ENCODE measurements at regions not wholly inside any gene's neighbourhood (a gene's known extent, or its start where the extent isn't known, plus 50 kb on each side); places are given as distances from the start of the nearest gene placed in this dataset.

DNA sequence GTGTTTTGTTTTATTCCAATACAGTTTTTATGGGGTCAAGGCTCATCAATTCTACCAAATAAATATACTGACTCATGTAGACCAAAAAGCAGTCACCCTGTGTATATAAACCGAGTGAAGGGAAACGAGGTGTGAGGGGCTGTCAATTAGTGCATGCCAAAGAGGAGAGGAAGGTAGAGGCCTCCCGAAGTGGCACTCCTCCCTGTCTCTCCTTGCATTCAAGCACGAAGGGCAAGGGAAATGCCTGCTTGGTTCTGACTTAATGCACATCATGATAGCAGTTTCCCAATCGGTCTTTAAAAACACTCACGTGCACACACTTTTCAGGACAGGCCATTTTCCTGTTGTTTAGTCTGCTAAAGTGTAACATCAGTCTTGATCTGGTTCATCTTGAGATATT lies 125.6 kb upstream of the SLCO6A1 start:
- Histone ChIP-seq H2AFZ (no peak overlapping the region), H3K4me2 (no peak overlapping the region)
- ATAC-seq: no peak

DNA sequence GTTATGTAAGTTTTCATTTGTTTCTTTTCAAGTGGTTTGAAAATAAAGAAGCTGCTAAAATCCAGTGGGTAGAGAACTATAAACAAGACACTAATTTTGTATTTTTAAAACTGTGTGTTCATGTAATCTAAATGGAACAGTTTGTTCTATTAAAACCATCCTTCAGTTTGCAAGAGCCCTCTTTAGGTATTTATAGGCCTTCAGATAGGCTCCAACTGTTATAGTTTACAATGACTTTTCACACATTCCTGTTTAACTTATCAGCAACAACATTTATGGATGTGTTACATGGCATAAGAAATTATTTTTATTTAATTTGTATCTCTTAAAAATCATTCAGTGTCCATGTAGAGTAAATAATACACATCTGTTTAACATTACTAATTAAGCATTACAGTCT lies 126.7 kb upstream of the SLCO6A1 start:
- no peaks in the 10 kb centered on the region for H3K27me3 ChIP-seq (ENCODE audit: insufficient read depth)
- no peaks in the 10 kb centered on the region for H3K79me2 ChIP-seq (replicated peaks; ENCODE audit: insufficient read depth)
- no peak for TF ChIP-seq NANOG (IDR thresholded peaks at IDR 0.05; ENCODE audit: borderline replicate concordance)
- TF ChIP-seq ZNF114 (CRISPR knock-in tag; IDR thresholded peaks at IDR 0.05): no peak
- TF ChIP-seq EZH2 (IDR thresholded peaks at IDR 0.05; ENCODE audit: low read depth, unreplicated experiment): no peak
- TF ChIP-seq, protein P1, sequence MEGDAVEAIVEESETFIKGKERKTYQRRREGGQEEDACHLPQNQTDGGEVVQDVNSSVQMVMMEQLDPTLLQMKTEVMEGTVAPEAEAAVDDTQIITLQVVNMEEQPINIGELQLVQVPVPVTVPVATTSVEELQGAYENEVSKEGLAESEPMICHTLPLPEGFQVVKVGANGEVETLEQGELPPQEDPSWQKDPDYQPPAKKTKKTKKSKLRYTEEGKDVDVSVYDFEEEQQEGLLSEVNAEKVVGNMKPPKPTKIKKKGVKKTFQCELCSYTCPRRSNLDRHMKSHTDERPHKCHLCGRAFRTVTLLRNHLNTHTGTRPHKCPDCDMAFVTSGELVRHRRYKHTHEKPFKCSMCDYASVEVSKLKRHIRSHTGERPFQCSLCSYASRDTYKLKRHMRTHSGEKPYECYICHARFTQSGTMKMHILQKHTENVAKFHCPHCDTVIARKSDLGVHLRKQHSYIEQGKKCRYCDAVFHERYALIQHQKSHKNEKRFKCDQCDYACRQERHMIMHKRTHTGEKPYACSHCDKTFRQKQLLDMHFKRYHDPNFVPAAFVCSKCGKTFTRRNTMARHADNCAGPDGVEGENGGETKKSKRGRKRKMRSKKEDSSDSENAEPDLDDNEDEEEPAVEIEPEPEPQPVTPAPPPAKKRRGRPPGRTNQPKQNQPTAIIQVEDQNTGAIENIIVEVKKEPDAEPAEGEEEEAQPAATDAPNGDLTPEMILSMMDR (conservative IDR thresholded peaks at IDR 0.05; ENCODE audit: low read depth in 2 of 2): no peak
- no peak overlapping the region for H3K4me3 ChIP-seq
- Mint-ChIP-seq H3K9me3 (no peaks in the 10 kb centered on the region), H3K27ac (no peak overlapping the region), H3K27me3 (ENCODE audit: insufficient read depth, low read depth, poor library complexity) (peaks cover 5% of the 10 kb centered on the region), H3K4me1 (no peaks in the 10 kb centered on the region; the same call in 2 of the 3 replicates), H3K4me3 (no peak overlapping the region), H3K36me3 (ENCODE audit: low read depth) (no peaks in the 10 kb centered on the region)
- H2AFZ ChIP-seq: no peak overlapping the region
- no peak overlapping the region for H3K4me2 ChIP-seq
- H3F3A ChIP-seq (replicated peaks; ENCODE audit: low read depth): no peaks in the 10 kb centered on the region
- no peak for ATAC-seq
- H3K4me1 ChIP-seq (ENCODE audit: insufficient read depth): no peaks in the 10 kb centered on the region
- no peak for DNase-seq (ENCODE audit: low spot score)
- no peak overlapping the region for H3K27ac ChIP-seq (ENCODE audit: low read depth)
- no peaks in the 10 kb centered on the region for H3K36me3 ChIP-seq (ENCODE audit: insufficient read depth)
- no peaks in the 10 kb centered on the region for H4K20me1 ChIP-seq (replicated peaks; ENCODE audit: insufficient read depth)
- no peaks in the 10 kb centered on the region for H3K9me2 ChIP-seq (ENCODE audit: insufficient read depth)

More for the DNA sequence above, 125.6 kb upstream of the SLCO6A1 start:
- Mint-ChIP-seq H3K27ac (no peak overlapping the region), H3K4me3 (no peak overlapping the region), H3K36me3 (ENCODE audit: low read depth) (no peaks in the 10 kb centered on the region), H3K27me3 (ENCODE audit: insufficient read depth, low read depth, poor library complexity) (peaks cover 5% of the 10 kb centered on the region), H3K9me3 (no peaks in the 10 kb centered on the region), H3K4me1 (no peaks in the 10 kb centered on the region; the same call in 2 of the 3 replicates)
- Histone ChIP-seq H3K27ac (ENCODE audit: low read depth) (no peak overlapping the region), H3K79me2 (replicated peaks; ENCODE audit: insufficient read depth) (no peaks in the 10 kb centered on the region), H3F3A (replicated peaks; ENCODE audit: low read depth) (no peaks in the 10 kb centered on the region), H3K27me3 (ENCODE audit: insufficient read depth) (no peaks in the 10 kb centered on the region), H3K9me2 (ENCODE audit: insufficient read depth) (no peaks in the 10 kb centered on the region), H4K20me1 (replicated peaks; ENCODE audit: insufficient read depth) (no peaks in the 10 kb centered on the region), H3K4me3 (no peak overlapping the region), H3K4me1 (ENCODE audit: insufficient read depth) (no peaks in the 10 kb centered on the region), H3K36me3 (ENCODE audit: insufficient read depth) (no peaks in the 10 kb centered on the region)
- DNase-seq (ENCODE audit: low spot score): no peak
- no peak for TF ChIP-seq POLR2AphosphoS5 (IDR thresholded peaks at IDR 0.05; ENCODE audit: low read depth)

DNA sequence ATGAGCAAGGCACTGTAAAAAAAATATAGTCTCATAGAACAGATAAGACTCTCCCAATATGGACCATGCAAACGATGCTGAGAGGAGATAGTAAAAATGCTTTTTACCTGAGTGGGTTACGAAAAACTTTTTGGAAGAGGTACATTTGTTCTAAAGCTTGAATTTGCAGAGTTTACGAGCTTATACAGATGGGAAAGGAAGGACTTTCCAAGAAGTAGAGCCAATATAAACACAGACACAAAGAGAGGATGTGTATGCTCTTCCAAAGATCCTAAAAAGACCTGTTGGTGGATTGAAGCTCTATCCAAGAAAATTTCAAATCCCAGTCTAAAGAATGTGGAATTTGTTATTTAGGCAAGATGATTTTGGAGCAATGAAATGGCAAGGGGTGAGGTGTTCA lies 127.1 kb upstream of the SLCO6A1 start:
- Mint-ChIP-seq H3K9me3 (no peaks in the 10 kb centered on the region), H3K4me3 (no peak overlapping the region), H3K36me3 (ENCODE audit: low read depth) (no peaks in the 10 kb centered on the region), H3K27ac (no peak overlapping the region), H3K4me1 (no peaks in the 10 kb centered on the region; the same call in 2 of the 3 replicates), H3K27me3 (ENCODE audit: insufficient read depth, low read depth, poor library complexity) (peaks cover 5% of the 10 kb centered on the region)
- no peaks in the 10 kb centered on the region for H3K36me3 ChIP-seq (ENCODE audit: insufficient read depth)
- no peak for ATAC-seq
- no peaks in the 10 kb centered on the region for H3K4me1 ChIP-seq (ENCODE audit: insufficient read depth)
- H3K27me3 ChIP-seq (ENCODE audit: insufficient read depth): no peaks in the 10 kb centered on the region
- H3K4me2 ChIP-seq: no peak overlapping the region
- TF ChIP-seq CREB1 (CRISPR knock-in tag; IDR thresholded peaks at IDR 0.05; ENCODE audit: low read depth): no peak
- TF ChIP-seq, protein P2, sequence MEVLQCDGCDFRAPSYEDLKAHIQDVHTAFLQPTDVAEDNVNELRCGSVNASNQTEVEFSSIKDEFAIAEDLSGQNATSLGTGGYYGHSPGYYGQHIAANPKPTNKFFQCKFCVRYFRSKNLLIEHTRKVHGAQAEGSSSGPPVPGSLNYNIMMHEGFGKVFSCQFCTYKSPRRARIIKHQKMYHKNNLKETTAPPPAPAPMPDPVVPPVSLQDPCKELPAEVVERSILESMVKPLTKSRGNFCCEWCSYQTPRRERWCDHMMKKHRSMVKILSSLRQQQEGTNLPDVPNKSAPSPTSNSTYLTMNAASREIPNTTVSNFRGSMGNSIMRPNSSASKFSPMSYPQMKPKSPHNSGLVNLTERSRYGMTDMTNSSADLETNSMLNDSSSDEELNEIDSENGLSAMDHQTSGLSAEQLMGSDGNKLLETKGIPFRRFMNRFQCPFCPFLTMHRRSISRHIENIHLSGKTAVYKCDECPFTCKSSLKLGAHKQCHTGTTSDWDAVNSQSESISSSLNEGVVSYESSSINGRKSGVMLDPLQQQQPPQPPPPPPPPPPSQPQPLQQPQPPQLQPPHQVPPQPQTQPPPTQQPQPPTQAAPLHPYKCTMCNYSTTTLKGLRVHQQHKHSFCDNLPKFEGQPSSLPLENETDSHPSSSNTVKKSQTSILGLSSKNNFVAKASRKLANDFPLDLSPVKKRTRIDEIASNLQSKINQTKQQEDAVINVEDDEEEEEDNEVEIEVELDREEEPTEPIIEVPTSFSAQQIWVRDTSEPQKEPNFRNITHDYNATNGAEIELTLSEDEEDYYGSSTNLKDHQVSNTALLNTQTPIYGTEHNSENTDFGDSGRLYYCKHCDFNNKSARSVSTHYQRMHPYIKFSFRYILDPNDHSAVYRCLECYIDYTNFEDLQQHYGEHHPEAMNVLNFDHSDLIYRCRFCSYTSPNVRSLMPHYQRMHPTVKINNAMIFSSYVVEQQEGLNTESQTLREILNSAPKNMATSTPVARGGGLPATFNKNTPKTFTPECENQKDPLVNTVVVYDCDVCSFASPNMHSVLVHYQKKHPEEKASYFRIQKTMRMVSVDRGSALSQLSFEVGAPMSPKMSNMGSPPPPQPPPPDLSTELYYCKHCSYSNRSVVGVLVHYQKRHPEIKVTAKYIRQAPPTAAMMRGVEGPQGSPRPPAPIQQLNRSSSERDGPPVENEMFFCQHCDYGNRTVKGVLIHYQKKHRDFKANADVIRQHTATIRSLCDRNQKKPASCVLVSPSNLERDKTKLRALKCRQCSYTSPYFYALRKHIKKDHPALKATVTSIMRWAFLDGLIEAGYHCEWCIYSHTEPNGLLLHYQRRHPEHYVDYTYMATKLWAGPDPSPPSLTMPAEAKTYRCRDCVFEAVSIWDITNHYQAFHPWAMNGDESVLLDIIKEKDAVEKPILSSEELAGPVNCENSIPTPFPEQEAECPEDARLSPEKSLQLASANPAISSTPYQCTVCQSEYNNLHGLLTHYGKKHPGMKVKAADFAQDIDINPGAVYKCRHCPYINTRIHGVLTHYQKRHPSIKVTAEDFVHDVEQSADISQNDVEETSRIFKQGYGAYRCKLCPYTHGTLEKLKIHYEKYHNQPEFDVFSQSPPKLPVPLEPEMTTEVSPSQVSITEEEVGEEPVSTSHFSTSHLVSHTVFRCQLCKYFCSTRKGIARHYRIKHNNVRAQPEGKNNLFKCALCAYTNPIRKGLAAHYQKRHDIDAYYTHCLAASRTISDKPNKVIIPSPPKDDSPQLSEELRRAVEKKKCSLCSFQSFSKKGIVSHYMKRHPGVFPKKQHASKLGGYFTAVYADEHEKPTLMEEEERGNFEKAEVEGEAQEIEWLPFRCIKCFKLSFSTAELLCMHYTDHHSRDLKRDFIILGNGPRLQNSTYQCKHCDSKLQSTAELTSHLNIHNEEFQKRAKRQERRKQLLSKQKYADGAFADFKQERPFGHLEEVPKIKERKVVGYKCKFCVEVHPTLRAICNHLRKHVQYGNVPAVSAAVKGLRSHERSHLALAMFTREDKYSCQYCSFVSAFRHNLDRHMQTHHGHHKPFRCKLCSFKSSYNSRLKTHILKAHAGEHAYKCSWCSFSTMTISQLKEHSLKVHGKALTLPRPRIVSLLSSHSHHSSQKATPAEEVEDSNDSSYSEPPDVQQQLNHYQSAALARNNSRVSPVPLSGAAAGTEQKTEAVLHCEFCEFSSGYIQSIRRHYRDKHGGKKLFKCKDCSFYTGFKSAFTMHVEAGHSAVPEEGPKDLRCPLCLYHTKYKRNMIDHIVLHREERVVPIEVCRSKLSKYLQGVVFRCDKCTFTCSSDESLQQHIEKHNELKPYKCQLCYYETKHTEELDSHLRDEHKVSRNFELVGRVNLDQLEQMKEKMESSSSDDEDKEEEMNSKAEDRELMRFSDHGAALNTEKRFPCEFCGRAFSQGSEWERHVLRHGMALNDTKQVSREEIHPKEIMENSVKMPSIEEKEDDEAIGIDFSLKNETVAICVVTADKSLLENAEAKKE (CRISPR knock-in tag; IDR thresholded peaks at IDR 0.05): no peak
- TF ChIP-seq EZH2phosphoT487 (IDR thresholded peaks at IDR 0.05; ENCODE audit: unreplicated experiment): no peak
- TF ChIP-seq NANOG (IDR thresholded peaks at IDR 0.05; ENCODE audit: borderline replicate concordance): no peak
- no peaks in the 10 kb centered on the region for H3K9me2 ChIP-seq (ENCODE audit: insufficient read depth)
- no peak for DNase-seq (ENCODE audit: low spot score)
- H3K27ac ChIP-seq (ENCODE audit: low read depth): no peak overlapping the region
- H2AFZ ChIP-seq: no peak overlapping the region
- no peak overlapping the region for H3K4me3 ChIP-seq
- no peaks in the 10 kb centered on the region for H3F3A ChIP-seq (replicated peaks; ENCODE audit: low read depth)
- H3K79me2 ChIP-seq (replicated peaks; ENCODE audit: insufficient read depth): no peaks in the 10 kb centered on the region
- H4K20me1 ChIP-seq (replicated peaks; ENCODE audit: insufficient read depth): no peaks in the 10 kb centered on the region
